Posterior vena cava (tissue), 2 donors: ENCODE measurements at regions not wholly inside any gene's neighbourhood (a gene's known extent, or its start where the extent isn't known, plus 50 kb on each side); places are given as distances from the start of the nearest gene placed in this dataset.
"Not testable (repeated sequence)": the region's sequence is repeated elsewhere in the genome, so short reads cannot be mapped to it uniquely, and the experiment has no call there.

Experiments
- DNase-seq: peaks from one replicate; pipeline ENCODE4 v3.0.0-alpha.2; 2020; ENCODE audit warnings: low spot score
- intact Hi-C, 2 donors: fragments of 100-400 bp; cut with DNase I; formaldehyde crosslinking; loops; one replicate each; pipeline versions ENCODE4 v1.14.1 to v1.14.2; 2022 to 2023
- donor health status: DM: yes; HTN: yes; CAD: no.
- donor health status: DM: yes; HTN: yes; CAD: no.

DNA sequence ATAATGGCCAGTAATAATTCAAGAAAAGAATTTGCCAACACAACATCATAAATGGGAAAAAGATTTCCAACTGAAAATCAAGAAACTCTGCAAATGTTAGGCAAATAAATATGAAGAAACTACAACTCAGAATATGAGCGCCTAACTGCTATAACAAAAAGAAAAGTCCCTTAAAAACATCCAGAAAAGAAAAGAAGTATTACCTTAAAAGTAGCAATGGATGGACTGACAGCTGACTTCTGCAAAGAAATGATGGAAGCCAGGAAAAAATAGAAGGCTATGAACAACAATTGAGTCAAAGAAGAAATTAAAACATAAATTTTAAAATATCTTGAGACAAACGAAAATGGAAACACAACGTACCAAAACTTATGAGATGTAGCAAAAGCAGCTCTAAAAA is 482.3 kb upstream of the ZNF507 start:
- DNase-seq = no peak
- intact Hi-C loops = no loop called here

DNA sequence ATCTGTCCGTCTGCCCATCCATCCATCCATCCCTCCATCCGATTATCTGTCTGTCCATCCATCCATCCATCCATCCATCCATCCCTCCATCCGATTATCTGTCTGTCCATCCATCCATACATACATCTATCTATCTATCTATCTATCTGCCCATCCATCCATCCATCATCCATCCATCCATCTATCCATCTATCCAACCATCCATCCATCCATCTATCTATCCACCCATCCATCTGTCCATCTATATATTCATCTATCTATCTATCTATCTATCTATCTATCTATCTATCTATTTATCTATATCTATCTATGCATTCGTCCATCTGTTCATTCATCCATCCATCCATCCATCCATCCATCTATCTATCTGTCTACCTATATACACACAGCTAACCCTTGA is 471.1 kb upstream of the ZNF507 start:
- no peak for DNase-seq
- intact Hi-C loops = no loop called here

DNA sequence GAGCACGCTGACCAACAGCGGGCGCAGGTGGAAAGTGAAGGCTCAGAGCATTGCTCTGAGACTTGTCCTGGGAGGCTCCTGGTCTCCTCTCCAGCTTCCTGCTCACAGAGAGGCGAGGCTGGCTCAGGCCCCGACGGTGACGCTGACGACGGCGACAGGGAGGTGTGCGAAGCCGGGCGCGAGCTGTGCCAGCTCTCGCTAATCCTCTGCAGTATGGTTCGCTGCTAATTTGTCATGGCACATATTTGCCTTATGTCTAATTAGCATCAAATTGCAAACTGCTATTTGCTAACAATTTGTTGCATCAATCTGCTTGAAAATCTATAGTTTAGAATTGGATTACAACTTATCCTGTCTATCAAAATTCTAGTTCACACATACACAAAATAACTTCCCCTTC is 469.8 kb upstream of the ZNF507 start:
- no peak for DNase-seq
- intact Hi-C loops = no loop called here

DNA sequence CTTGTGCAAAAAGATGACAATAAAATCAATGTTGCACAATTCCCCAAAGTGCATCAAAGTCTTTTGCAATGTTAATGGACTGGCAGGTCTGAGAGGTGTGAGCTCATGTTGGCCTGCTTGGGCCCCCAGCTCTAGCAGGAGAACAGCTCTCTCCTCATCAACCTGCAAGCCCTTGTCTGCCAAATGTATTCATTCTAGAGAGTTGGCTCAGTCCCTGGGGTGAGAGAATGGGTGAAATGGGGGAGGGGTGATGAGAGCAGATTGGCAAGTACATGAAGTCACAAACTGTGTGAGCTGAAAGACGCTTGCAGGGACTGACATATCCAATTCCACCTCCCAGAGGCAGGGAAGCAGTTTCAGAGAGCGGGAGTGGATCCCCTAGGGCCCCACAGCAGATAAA is 465.1 kb upstream of the ZNF507 start:
- intact Hi-C loops = no loop called here

DNA sequence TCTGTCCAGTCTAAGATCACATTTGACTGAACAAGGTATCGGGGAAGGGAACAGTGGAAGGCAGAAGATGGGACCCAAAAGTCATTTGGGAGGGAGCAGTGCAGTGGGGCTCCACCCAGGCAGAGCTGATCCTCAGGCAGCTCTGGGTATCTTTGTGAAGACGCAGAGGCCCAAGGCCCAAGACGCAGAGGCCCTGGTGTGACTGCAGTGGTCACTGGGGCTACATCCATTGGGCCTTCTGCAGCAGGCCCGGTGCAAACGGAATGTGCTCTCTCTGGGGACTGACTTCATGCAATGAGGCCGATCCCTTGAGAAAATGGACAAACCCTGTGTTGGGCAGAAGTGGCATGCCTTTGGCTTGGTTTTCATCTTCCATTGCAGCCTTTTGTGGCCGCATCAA is 463.4 kb upstream of the ZNF507 start:
- no peak for DNase-seq
- intact Hi-C loops = no loop called here

More for the DNA sequence above, 465.1 kb upstream of the ZNF507 start:
- no peak for DNase-seq

DNA sequence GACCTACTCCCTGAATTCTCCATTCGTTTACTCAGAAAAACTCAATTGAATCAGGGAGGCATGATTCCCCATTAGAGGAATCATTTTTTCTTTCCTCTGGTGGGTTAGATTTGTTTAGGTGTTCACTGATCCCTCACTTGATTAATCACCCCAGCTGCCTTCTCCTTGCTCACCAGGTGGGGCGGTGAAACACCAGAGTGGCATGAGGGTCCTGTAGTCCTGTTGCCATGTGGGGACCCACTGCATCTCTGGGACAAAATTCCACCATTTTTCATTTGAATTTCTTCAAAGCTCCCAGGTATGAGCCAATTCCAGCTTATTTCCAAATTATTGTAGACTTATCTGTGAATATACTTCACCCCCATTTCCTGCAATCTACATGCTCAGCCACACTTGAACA is 462.7 kb upstream of the ZNF507 start:
- DNase-seq = no peak
- intact Hi-C loops = no loop called here

DNA sequence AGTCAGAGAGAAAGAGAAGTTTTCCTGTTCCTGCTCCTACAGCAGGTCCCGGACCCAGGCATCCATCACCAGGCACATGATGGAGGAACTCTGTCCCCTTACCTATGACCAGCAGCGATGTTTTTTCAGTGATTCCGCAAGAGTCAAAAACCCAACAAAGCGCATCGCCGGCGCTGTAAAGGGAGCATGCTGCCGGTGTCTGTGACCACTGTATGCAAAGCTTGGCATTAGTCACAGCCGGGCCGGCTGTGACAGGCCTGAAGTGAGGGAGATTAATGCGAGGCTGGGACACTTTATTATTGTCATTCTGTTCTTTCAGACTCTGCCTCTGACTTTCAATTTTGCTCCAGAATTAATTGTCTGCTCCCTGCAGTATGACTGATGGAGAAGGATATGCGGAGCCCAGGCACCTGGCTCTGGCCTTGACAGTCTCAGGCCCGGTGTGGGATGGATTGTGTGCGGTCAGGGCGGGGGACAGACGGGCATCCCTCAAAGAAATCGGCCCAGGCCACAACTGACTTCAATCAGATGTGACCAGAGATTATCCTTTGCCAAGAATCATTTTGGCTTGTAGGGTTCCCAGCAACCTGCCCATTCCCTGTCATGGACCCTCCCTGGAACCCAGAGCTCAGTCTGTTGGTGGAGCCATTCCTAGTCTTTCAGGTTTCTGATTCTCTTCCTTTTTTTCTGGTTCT is 462.0 kb upstream of the ZNF507 start:
- peak; percentile 62 for DNase-seq
- intact Hi-C loops = no loop called here

DNA sequence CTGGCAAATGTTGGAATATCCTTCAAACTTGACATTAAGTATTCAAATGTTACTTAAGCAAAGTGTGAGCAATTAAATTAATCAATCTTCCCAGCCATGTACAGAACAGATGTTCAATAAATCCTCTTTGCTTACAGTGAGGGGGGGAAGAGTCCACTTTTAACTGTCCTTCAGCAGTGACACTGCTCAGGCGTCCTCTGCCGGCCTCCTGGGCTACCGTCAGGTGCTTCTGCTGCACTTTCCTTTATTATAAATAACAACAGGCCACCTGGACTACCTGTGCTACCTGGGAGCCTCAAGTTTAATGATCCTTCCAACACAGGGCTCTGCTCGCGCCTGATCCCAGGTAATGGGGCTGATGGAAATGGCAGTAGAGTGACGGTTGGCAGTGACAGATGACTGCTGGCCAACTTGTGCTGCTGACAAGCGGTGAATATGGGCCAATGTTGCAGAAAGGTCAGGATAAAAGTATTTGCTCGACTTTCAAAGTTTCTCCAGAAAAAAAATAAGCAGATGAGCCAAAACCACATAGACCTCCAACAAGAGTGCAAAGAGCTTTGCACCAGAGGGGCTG is 460.0 kb upstream of the ZNF507 start:
- DNase-seq = no peak
- intact Hi-C loops = no loop called here

DNA sequence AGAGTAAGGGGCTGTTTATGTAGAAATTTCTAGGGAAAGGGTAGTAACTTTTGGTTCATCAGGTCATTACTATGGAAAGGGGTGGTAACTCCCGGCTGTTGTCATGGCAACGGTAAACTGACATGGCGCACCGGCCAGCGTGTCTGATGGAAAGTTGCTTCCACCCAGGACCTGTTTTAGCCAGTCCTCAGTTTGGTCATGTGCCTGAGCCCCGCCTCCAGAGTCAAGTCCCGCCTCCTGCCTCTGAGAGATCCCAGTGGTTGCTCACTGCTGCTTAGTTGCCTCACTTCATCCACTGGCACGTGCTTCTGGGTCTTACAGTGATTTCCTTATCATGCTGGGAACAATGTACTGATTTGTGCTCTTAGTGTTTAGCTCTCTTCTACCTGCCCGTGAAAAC is 455.2 kb upstream of the ZNF507 start:
- no peak for DNase-seq
- intact Hi-C loops = no loop called here

DNA sequence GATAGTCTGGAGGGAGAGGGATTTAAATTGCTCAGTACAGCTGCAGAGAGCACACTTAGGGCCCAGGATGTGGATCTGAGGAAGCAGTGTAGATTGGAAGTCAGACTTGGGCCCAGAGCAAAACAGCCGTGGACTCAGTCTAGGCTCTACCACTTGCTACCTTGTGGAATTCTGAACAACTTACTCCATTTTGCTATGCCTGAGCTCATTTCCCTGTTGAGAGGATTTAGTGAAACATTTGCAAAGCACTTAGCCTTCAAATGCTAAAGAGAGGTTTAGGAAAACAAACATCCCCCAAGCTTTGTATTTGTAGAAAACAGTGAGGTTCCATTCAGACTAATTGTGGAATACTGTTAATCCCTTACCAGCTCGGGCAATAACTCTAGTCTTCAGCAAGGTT is 453.4 kb upstream of the ZNF507 start:
- intact Hi-C loops = no loop called here
- DNase-seq = no peak

DNA sequence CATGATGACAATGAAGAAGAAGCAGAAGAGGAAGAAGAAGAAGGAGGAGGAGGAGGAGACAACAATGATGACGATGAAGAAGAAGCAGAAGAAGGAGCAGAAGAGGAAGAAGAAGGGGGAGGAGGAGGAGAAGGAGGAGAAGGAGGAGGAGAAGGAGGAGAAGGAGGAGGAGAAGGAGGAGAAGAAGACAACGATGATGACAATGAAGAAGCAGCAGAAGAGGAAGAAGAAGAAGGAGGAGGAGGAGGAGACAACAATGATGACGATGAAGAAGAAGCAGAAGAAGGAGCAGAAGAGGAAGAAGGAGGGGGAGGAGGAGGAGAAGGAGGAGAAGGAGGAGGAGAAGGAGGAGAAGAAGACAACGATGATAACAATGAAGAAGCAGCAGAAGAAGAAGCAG is 451.9 kb upstream of the ZNF507 start:
- DNase-seq, intact Hi-C loops: not testable (repeated sequence)

DNA sequence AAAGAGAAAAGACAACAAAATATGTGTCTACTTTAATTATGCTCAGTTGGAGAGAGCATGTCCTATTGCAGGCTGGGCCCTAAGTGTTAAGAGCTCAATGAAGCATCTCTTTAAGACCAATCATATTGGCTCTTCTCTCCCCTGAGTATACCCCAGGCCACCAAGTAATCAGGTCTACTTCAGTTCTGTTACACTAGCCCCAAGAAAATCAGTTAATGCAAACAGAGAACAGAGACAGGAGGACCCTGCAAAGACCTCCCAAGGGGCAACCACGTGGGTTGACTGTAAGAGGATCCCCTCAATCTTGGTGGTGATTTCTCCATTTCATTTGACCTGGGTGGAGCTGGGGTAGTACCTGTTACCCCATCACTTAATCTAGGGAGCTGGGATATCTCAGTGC is 451.0 kb upstream of the ZNF507 start:
- no peak for DNase-seq
- intact Hi-C loops = no loop called here

DNA sequence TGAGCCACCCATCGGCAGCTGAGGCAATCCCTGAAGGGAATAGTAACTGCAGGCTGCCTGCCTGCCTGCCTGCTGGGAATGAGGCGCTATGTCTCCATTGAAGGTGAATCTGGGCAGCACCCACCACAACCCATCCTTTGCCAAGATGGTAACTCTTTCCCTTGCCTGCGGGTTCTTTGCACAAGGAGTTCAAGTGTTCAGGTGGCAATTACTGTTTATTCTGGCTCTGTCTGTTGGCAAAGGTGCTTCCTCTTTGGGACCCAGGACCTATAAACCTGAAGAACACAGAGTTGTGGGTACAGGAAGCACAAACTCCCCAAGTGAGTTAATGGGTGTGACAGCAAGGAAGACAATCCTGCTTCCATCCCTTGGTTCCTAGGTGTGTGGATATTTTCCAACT is 448.1 kb upstream of the ZNF507 start:
- intact Hi-C loops = no loop called here
- DNase-seq = no peak

DNA sequence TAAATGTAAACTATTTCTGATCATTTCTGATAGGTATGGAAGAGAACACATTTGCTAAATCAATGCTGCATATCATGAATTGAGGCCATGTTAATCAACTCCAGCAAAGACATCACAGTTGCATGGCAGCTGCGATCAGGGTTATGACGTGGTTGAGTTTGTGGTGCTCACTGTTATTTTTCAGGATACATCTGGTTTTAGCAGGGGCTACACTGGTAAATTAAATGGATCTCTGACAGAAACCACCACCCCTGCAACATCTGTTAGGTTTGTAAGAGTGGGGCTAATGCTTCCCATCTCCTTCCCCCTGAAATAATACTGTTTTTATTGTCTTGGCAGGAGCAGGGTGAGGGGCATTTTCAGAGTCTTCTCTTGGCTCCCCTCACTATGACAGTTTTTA is 444.4 kb upstream of the ZNF507 start:
- no peak for DNase-seq
- intact Hi-C loops = no loop called here

DNA sequence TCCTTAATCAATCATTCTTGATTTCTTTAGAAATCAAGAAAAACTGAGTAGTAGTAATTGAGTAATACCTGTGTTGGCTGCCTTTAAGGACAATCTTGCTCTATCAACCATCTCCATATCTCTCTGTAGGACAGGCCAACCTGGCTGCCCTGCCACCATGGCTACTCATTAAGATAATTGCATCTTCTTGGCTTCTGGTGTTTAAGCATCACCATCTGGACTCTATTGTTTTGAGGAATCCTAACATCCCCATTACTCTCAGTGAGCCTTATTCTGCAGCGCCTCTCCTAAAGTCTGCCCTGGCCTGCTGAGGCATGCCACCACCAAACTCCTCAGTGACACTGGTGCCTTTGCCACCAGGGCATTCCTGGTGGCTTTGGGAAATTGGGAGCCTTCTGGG is 442.6 kb upstream of the ZNF507 start:
- DNase-seq = no peak
- intact Hi-C loops = no loop called here

DNA sequence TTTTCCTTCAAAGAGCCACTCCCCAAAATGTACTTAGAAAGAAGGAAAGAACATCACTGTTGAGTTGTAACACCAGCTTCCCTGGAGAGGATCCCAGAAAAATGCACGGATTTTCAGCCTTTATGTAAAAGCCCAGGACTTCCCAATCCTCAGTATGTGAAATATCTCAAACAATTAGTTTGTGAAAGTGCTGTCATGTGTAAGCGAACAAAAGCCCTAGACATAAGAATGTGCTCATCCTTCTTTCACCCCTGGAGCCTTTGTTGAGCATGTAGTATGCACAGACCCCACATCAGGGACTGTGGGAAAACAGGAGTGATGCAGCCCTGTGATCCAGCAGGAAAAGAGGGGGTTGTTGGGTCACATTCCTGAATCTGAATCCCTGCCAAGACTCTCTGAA is 441.4 kb upstream of the ZNF507 start:
- intact Hi-C loops = no loop called here
- DNase-seq = no peak

DNA sequence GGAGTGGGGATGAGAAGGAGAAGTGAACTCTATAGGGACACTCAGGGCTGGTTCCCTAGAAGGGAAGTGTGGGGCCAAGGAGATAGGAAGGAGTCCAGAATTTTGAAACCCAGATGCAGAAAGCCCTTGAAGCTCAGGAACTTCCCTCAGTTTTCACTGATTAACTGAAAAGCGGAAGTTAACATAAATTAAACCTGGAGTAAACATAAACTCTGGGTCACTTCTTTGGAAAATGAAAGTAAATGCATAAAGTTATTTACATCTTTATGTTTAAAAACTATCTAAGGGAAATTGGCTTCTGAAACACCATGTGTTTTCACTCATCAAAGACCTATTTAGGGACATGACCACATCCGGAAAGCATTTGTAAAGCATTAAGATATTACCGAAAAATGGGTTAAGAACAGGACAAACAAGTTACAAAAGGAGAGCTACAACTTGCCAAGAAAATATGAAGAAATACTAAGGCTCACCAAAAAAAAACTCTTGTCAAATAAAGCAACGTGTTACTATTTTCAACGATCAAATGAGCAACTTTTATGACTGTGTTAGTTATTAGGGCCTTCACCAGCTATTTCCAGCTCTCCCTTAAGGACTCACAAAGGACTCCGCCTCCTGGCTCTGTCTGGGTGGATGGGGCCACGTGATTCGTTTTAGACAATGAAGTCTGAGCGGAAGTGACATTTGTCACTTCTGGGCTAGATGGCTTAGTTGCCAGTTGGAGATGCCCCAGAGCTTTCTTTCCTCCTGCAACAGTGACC is 439.1 kb upstream of the ZNF507 start:
- DNase-seq = no peak
- intact Hi-C loops = no loop called here

DNA sequence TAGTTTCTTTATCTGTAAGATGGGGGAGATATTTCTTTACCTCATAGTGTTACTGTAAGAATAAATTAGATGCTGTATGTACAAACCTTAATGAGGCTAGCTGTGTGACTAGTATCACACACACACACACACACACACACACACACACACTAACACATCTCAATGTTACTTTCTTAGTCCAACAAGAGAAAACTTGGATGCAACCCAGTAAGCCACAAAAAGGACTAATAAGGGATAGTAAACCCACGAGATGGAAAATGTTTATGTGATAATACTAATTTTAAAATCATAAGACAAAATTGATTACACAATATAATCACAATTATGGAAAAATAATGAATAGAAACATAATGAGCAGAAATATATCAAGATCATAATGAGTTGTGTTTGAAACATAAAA is 437.7 kb upstream of the ZNF507 start:
- intact Hi-C loops = loop anchor here in 1 of 2 donors (2.0 kb wide), 1 partner anchor 69 kb away; no protein-coding TSS in a partner anchor
- DNase-seq = no peak

DNA sequence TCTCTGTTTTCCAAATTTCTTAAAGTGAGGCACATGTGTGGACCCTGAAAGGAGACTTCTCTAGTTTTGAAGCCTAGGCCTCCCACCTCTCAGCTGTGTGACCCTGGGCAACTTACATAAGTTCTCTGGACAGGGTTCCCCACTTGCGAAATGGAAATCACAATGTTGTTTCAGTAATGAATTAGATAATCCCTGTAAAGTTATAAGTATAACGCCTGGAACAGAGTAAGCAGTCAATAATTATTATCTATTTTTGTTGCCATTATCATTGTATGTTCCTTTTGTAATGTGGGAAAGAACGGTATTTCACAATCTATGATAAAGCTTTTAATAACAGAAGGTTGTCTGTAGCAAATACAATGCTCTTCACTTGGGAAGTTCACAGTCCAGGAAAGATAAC is 437.3 kb upstream of the ZNF507 start:
- intact Hi-C loops = loop anchor here in 1 of 2 donors (2.0 kb wide), 1 partner anchor 69 kb away; no protein-coding TSS in a partner anchor
- DNase-seq = no peak

DNA sequence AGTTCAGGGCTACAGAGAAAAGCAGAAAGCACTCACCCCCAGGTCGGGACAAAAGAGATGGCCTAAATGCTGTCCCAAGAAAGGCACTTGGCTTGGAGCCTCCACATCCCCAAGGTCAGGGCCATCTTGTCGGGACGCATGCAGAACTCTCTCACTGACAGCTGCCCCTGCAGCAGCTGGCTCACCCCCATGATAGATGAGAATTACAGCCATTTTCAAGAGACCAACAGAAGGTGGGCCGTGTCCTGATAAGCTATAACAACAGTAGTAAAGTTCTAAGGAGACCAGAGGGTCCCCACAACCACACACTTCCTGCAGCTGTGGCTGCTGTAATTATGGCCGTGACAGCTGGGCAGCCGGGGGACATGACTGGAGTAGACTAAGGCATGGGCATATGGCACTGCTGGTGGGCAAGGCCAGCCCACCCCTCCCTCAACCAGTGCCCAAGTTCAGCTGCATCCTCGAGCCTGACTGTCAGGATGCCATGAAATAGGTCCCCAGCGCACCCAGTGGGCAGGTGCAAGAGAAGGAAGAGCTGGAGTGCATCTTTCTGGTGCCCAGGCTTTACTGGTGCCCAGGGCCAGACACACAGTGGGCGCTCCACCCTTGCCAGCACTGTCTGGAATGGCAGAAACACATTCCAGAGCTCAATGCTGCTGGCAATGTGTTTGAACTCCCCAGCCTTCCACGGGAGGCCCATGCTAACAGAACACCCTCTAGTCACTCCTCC is 436.7 kb upstream of the ZNF507 start:
- intact Hi-C loops = loop anchor here in 1 of 2 donors (2.0 kb wide), 1 partner anchor 70 kb away; no protein-coding TSS in a partner anchor
- DNase-seq = no peak
